OCI-LY1 (cell line): ENCODE measurements at regions not wholly inside any gene's neighbourhood (a gene's known extent, or its start where the extent isn't known, plus 50 kb on each side); places are given as distances from the start of the nearest gene placed in this dataset.

ENCODE experiments used
- EZH2 ChIP-seq: fragments of 200-600 bp; sonication (generic), shearing (Covaris generic); IDR thresholded peaks from 2 replicates; pipeline ENCODE4 v1.8.0; 2017; ENCODE audit warnings: borderline replicate concordance, mixed run types, mild to moderate bottlenecking, antibody characterized with exemption, low read length, moderate library complexity, mixed read lengths
- TF ChIP-seq, protein P1 (sequence below): fragments of 200-600 bp; sonication (generic), shearing (Covaris generic); IDR thresholded peaks from 2 replicates; pipeline ENCODE4 v1.5.1; 2017; ENCODE audit warnings: mild to moderate bottlenecking, antibody characterized with exemption, low read length, moderate library complexity, mixed read lengths

DNA sequence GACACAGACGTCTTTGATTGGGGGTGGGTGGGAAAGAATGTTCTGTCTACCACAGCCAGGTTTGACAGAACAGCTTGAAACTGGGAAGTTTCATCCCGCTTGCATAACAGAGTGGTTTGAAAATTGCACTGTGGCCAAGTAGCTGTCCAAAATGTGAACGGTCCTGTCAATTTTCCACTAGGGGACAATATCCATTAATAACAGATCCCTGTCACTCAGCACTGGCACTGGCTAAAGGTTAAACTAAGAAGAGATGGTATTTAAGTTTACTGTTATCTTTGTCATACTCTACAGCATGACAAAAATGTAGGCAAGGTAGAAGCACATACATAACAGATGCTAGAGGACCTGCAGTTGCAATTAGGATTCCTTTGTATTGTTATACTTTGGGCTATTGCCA lies 55.6 kb upstream of the ACMSD start:
- no peak for TF ChIP-seq EZH2
- TF ChIP-seq, protein P1, sequence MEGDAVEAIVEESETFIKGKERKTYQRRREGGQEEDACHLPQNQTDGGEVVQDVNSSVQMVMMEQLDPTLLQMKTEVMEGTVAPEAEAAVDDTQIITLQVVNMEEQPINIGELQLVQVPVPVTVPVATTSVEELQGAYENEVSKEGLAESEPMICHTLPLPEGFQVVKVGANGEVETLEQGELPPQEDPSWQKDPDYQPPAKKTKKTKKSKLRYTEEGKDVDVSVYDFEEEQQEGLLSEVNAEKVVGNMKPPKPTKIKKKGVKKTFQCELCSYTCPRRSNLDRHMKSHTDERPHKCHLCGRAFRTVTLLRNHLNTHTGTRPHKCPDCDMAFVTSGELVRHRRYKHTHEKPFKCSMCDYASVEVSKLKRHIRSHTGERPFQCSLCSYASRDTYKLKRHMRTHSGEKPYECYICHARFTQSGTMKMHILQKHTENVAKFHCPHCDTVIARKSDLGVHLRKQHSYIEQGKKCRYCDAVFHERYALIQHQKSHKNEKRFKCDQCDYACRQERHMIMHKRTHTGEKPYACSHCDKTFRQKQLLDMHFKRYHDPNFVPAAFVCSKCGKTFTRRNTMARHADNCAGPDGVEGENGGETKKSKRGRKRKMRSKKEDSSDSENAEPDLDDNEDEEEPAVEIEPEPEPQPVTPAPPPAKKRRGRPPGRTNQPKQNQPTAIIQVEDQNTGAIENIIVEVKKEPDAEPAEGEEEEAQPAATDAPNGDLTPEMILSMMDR = peak; percentile 51; the same call in 1 of the 2 replicates
